SK-N-SH treated with all-trans-retinoic acid at 6 μM for 48 hours (cell line): ENCODE measurements at regions not wholly inside any gene's neighbourhood (a gene's known extent, or its start where the extent isn't known, plus 50 kb on each side); places are given as distances from the start of the nearest gene placed in this dataset.
A peak's percentile ranks its signal among the peaks of the same experiment; 100 is the strongest.

Experiments
- ATAC-seq: fragments of 200-7000 bp; cut with Tn5 transposase; 3 replicates; pipeline ENCODE4 v1.9.1; 2020; ENCODE audit warnings: mild to moderate bottlenecking, moderate library complexity
- ARNTL ChIP-seq: fragments of 450-650 bp; formaldehyde crosslinking; IDR thresholded peaks from 2 replicates; pipeline ENCODE4 v1.5.0; 2020; ENCODE audit warnings: low read depth, mild to moderate bottlenecking, moderate library complexity, borderline replicate concordance
- BACH2 ChIP-seq: fragments of 250-450 bp; sonication (Bioruptor Pico); IDR thresholded peaks from 2 replicates; pipeline ENCODE4 v1.9.0; 2021; ENCODE audit warnings: mild to moderate bottlenecking, borderline replicate concordance
- CREB5 ChIP-seq: fragments of 250-450 bp; sonication (Bioruptor Pico); IDR thresholded peaks from 2 replicates; pipeline ENCODE4 v1.5.1; 2020; ENCODE audit warnings: low read depth, mild to moderate bottlenecking, moderate library complexity
- CSDC2 ChIP-seq: fragments of 250-450 bp; sonication (Bioruptor Pico); IDR thresholded peaks from 2 replicates; pipeline ENCODE4 v1.5.0; 2020; ENCODE audit warnings: mild to moderate bottlenecking, moderate library complexity
- GLIS3 ChIP-seq: fragments of 250-450 bp; sonication (Bioruptor Pico); IDR thresholded peaks from 2 replicates; pipeline ENCODE4 v1.5.0; 2020; ENCODE audit warnings: mild to moderate bottlenecking, moderate library complexity
- ISL1 ChIP-seq: fragments of 250-450 bp; sonication (Bioruptor Pico); IDR thresholded peaks from 2 replicates; pipeline ENCODE4 v2.1.2; 2022; ENCODE audit warnings: mild to moderate bottlenecking, moderate library complexity
- OSR1 ChIP-seq: fragments of 250-450 bp; sonication (Bioruptor Pico); IDR thresholded peaks from 2 replicates; pipeline ENCODE4 v1.8.0; 2022; ENCODE audit warnings: moderate library complexity, mild to moderate bottlenecking, inconsistent platforms
- PPARA ChIP-seq: fragments of 250-450 bp; sonication (Bioruptor Pico); IDR thresholded peaks from 2 replicates; pipeline ENCODE4 v1.5.0; 2020; ENCODE audit warnings: mild to moderate bottlenecking, borderline replicate concordance
- RARB ChIP-seq: fragments of 250-450 bp; sonication (Bioruptor Pico); IDR thresholded peaks from 2 replicates; pipeline ENCODE4 v1.8.0; 2021; ENCODE audit warnings: mild to moderate bottlenecking, moderate library complexity
- SNAI2 ChIP-seq: fragments of 250-450 bp; sonication (Bioruptor Pico); IDR thresholded peaks from 2 replicates; pipeline ENCODE4 v1.5.0; 2020; ENCODE audit warnings: mild to moderate bottlenecking, moderate library complexity
- TCF4 ChIP-seq: fragments of 250-450 bp; sonication (Bioruptor Pico); IDR thresholded peaks from 2 replicates; pipeline ENCODE4 v1.8.0; 2021; ENCODE audit warnings: mild to moderate bottlenecking, moderate library complexity, borderline replicate concordance
- TSHZ2 ChIP-seq: fragments of 250-450 bp; sonication (Bioruptor Pico); IDR thresholded peaks from 2 replicates; pipeline ENCODE4 v1.5.0; 2020; ENCODE audit warnings: mild to moderate bottlenecking, moderate library complexity
- ZC3H10 ChIP-seq: fragments of 250-450 bp; sonication (Bioruptor Pico); IDR thresholded peaks from 2 replicates; pipeline ENCODE4 v1.5.1; 2021; ENCODE audit warnings: mild to moderate bottlenecking, moderate library complexity
- ZFP3 ChIP-seq: fragments of 250-450 bp; sonication (Bioruptor Pico); IDR thresholded peaks from 2 replicates; pipeline ENCODE4 v1.5.0; 2020; ENCODE audit warnings: mild to moderate bottlenecking, moderate library complexity
- ZFP30 ChIP-seq: fragments of 450-650 bp; formaldehyde crosslinking; IDR thresholded peaks from 2 replicates; pipeline ENCODE4 v1.5.0; 2022; ENCODE audit warnings: mild to moderate bottlenecking, moderate library complexity
- ZNF565 ChIP-seq: fragments of 450-650 bp; formaldehyde crosslinking; conservative IDR thresholded peaks from 2 replicates; pipeline ENCODE4 v1.5.0; 2020; ENCODE audit warnings: low read depth, mild to moderate bottlenecking, moderate library complexity
- ZNF70 ChIP-seq: fragments of 450-650 bp; formaldehyde crosslinking; IDR thresholded peaks from 2 replicates; pipeline ENCODE4 v1.5.0; 2020; ENCODE audit warnings: mild to moderate bottlenecking, moderate library complexity
- ZNF8 ChIP-seq: fragments of 450-650 bp; formaldehyde crosslinking; IDR thresholded peaks from 2 replicates; pipeline ENCODE4 v1.5.0; 2020; ENCODE audit warnings: mild to moderate bottlenecking, moderate library complexity
- TF ChIP-seq, protein P1 (sequence below): fragments of 250-450 bp; sonication (Bioruptor Pico); IDR thresholded peaks from 2 replicates; pipeline ENCODE4 v1.8.0; 2021; ENCODE audit warnings: low read depth, mild to moderate bottlenecking, moderate library complexity, borderline replicate concordance
- TF ChIP-seq, protein P2 (sequence below): fragments of 250-450 bp; sonication (Bioruptor Pico); IDR thresholded peaks from 2 replicates; pipeline ENCODE4 v1.5.1; 2021; ENCODE audit warnings: mild to moderate bottlenecking, moderate library complexity
- TF ChIP-seq, protein P3 (sequence below): fragments of 250-450 bp; sonication (Bioruptor Pico); IDR thresholded peaks from 2 replicates; pipeline ENCODE4 v1.8.0; 2020; ENCODE audit warnings: mild to moderate bottlenecking, moderate library complexity, borderline replicate concordance

- TF ChIP-seq TSHZ2 (CRISPR knock-in tag) (no peak), ZFP3 (no peak)
- TF ChIP-seq, protein P1, sequence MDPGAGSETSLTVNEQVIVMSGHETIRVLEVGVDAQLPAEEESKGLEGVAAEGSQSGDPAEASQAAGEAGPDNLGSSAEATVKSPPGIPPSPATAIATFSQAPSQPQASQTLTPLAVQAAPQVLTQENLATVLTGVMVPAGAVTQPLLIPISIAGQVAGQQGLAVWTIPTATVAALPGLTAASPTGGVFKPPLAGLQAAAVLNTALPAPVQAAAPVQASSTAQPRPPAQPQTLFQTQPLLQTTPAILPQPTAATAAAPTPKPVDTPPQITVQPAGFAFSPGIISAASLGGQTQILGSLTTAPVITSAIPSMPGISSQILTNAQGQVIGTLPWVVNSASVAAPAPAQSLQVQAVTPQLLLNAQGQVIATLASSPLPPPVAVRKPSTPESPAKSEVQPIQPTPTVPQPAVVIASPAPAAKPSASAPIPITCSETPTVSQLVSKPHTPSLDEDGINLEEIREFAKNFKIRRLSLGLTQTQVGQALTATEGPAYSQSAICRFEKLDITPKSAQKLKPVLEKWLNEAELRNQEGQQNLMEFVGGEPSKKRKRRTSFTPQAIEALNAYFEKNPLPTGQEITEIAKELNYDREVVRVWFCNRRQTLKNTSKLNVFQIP (CRISPR knock-in tag): no peak
- TF ChIP-seq, protein P2, sequence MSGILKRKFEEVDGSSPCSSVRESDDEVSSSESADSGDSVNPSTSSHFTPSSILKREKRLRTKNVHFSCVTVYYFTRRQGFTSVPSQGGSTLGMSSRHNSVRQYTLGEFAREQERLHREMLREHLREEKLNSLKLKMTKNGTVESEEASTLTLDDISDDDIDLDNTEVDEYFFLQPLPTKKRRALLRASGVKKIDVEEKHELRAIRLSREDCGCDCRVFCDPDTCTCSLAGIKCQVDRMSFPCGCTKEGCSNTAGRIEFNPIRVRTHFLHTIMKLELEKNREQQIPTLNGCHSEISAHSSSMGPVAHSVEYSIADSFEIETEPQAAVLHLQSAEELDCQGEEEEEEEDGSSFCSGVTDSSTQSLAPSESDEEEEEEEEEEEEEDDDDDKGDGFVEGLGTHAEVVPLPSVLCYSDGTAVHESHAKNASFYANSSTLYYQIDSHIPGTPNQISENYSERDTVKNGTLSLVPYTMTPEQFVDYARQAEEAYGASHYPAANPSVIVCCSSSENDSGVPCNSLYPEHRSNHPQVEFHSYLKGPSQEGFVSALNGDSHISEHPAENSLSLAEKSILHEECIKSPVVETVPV (CRISPR knock-in tag): no peak
Observed at GRCh38 chr17:70552230-70552981, 383.1 kb downstream of the KCNJ2 start (continued).

DNA sequence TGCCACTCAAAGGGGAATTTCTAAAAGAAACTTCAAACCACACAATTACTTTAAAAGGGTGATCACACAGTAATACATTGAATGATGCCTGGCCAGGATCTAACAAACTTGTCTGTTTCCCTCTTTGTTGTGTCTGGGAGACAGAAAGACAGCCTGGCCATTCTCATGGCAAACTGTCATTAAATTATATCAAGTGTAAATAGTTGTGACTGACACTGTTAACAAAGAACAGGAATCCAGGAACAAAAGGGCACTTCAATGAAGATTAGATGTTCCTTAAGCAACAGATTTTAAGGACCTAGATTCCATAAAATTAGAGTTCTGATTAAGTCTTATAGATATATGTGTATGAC is 383.6 kb downstream of the KCNJ2 start:
- ATAC-seq: no peak; the same call in 2 of the 3 replicates

More for the DNA sequence above, 383.6 kb downstream of the KCNJ2 start:
- peak; percentile 55 for TF ChIP-seq ISL1
- TF ChIP-seq CREB5 (CRISPR knock-in tag): no peak
- no peak for TF ChIP-seq TCF4 (CRISPR knock-in tag)
- TF ChIP-seq ARNTL: no peak
- TF ChIP-seq OSR1: no peak
- TF ChIP-seq CSDC2 (CRISPR knock-in tag): no peak
- TF ChIP-seq ZC3H10 (CRISPR knock-in tag): no peak
- no peak for TF ChIP-seq SNAI2 (CRISPR knock-in tag)
- no peak for TF ChIP-seq ZNF8 (CRISPR knock-in tag)
- TF ChIP-seq GLIS3: 0 out of 2 replicates have a peak, but pooled peaks have one; percentile 25
- TF ChIP-seq ZNF70 (CRISPR knock-in tag): no peak
- TF ChIP-seq ZFP30: no peak
- TF ChIP-seq, protein P3, sequence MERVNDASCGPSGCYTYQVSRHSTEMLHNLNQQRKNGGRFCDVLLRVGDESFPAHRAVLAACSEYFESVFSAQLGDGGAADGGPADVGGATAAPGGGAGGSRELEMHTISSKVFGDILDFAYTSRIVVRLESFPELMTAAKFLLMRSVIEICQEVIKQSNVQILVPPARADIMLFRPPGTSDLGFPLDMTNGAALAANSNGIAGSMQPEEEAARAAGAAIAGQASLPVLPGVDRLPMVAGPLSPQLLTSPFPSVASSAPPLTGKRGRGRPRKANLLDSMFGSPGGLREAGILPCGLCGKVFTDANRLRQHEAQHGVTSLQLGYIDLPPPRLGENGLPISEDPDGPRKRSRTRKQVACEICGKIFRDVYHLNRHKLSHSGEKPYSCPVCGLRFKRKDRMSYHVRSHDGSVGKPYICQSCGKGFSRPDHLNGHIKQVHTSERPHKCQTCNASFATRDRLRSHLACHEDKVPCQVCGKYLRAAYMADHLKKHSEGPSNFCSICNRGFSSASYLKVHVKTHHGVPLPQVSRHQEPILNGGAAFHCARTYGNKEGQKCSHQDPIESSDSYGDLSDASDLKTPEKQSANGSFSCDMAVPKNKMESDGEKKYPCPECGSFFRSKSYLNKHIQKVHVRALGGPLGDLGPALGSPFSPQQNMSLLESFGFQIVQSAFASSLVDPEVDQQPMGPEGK: no peak
- TF ChIP-seq BACH2 (CRISPR knock-in tag): no peak
- no peak for TF ChIP-seq ZNF565 (CRISPR knock-in tag)
- TF ChIP-seq TSHZ2 (CRISPR knock-in tag): peak; percentile 54; the same call in 1 of the 2 replicates
- no peak for TF ChIP-seq RARB (CRISPR knock-in tag)
- TF ChIP-seq PPARA (CRISPR knock-in tag): no peak
